GM12874 (cell line): ENCODE measurements at regions not wholly inside any gene's neighbourhood (a gene's known extent, or its start where the extent isn't known, plus 50 kb on each side); places are given as distances from the start of the nearest gene placed in this dataset.

Experiments
- TF ChIP-seq, protein P1 (sequence below): IDR thresholded peaks from 2 replicates; pipeline ENCODE4 v1.5.1; 2011; ENCODE audit warnings: low read depth, mild to moderate bottlenecking, control low read depth, low read length, moderate library complexity; ENCODE audit not compliant: insufficient read depth

GRCh38 chr4:131441004-131441688 lies 1707.9 kb upstream of the PCDH10 start:
- TF ChIP-seq, protein P1, sequence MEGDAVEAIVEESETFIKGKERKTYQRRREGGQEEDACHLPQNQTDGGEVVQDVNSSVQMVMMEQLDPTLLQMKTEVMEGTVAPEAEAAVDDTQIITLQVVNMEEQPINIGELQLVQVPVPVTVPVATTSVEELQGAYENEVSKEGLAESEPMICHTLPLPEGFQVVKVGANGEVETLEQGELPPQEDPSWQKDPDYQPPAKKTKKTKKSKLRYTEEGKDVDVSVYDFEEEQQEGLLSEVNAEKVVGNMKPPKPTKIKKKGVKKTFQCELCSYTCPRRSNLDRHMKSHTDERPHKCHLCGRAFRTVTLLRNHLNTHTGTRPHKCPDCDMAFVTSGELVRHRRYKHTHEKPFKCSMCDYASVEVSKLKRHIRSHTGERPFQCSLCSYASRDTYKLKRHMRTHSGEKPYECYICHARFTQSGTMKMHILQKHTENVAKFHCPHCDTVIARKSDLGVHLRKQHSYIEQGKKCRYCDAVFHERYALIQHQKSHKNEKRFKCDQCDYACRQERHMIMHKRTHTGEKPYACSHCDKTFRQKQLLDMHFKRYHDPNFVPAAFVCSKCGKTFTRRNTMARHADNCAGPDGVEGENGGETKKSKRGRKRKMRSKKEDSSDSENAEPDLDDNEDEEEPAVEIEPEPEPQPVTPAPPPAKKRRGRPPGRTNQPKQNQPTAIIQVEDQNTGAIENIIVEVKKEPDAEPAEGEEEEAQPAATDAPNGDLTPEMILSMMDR = no peak

DNA sequence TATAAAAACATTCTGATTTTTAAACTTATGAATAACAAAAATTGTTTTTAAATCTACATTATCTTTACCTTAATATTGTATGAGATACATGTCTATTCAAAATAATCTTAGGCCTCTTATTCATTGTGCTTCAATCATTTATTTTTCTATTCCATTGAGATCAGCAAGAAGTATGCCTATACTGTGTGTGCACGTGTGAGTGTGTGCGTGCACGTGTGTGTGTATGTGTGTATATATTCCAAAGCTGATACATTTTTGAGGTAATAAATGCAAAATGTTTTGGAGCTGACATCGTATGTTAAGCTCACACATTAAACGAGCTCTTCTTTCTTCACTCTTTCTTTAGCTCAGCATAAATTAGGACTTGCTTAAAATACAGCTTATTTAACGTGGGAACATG lies 1701.2 kb upstream of the PCDH10 start:
- TF ChIP-seq, protein P1 = no peak

DNA sequence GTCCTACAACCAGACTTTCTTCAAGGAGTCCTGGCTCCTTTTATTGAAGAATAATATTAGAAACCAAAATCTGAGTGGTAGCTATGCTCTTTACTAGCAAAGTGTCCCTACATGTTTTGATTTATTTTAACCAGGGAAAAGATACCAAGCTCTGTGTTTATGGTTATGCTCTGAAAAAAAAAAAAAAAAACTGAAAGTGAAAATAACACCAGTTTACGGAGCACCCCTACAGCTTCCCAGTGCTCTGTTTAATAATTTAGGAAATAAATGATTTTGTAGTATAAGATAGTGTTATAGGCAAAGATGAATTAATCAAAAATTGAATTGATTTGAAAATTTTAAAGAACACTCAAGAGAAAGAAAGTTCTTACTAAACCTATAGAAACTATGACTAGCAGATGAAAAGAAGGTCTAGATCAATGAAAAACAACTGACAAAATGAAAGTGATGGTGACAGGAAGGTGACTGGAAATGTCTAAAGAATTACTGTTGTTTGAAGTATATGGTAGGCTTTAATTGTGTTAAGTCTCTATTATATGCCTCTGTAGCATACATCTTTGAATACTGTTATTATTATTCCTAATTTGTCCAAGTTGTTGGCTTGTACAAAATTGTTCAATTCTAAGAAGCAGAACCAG lies 1698.4 kb upstream of the PCDH10 start:
- TF ChIP-seq, protein P1 = no peak

DNA sequence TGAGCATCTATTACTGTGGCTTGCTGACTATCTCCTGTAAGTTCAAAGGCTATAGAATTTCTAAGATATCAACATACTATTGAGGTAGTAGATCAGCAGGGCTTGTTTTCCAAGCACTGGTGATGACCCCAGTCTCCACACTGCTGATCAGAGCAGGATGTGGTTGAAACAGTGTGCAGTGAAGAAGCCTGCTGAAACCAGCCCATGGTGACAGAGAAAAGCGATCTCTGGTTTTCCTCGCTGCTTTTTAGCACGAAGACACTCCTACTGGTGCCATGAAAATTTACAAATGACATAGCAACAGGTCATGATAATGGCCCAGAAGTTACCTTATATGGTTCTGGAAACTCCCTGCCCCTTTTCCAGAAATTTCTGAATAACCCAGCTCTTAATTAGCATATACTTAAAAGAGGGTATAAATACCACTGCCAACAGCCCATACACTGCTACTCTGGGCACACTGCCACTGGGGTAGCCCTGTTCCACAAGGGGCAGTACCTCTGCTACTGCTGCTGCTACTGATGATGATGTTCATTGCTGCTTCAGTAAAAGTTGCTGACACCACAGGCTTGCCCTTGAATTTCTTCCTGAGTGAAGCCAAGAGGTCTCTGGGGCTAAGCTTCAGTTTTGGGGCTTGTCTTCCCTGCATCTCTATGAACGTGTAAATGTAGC lies 1689.5 kb upstream of the PCDH10 start:
- TF ChIP-seq, protein P1 = no peak

DNA sequence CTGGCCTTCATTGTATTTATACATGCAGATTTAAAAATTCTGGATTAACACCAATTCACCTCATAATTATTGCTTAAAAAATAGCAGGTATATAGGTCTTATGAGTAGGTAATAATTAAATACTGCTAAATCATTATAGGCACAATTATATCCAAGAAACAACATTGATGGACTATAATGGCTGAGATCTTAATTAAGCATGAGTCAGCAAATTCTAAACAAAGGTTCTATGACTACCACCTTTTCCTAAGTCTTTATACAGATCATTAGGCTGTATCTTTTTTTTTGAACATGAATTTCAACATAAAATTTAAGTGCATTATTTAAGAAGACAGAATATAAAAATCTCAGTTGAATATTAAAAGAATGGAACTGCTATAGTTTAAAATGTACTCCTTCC lies 1678.7 kb upstream of the PCDH10 start:
- TF ChIP-seq, protein P1 = no peak

DNA sequence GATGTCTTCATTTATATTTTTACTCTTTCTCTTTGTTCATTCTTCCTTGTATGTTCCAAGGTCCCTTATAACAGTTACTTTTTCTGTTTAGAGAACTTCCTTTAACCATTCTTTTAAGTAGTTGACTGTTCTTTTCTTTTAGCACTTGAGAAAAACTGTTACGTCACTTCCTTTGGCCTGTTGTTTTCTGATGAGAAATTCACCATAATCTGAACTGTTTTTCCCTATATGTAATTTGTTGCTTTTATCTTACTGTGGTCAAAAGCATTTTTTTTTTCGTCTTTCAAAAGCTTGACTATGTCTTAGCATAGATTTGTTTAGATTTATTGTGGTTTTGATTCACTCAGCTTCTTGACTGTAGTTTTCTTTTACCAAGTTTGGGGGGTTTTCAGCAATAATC lies 1660.3 kb upstream of the PCDH10 start:
- TF ChIP-seq, protein P1 = no peak

GRCh38 chr4:131499141-131499873 lies 1649.8 kb upstream of the PCDH10 start:
- TF ChIP-seq, protein P1 = no peak
